SK-N-SH treated with all-trans-retinoic acid at 6 μM for 48 hours (cell line): ENCODE measurements at regions not wholly inside any gene's neighbourhood (a gene's known extent, or its start where the extent isn't known, plus 50 kb on each side); places are given as distances from the start of the nearest gene placed in this dataset.

Experiments
- ARNTL ChIP-seq: fragments of 450-650 bp; formaldehyde crosslinking; IDR thresholded peaks from 2 replicates; pipeline ENCODE4 v1.5.0; 2020; ENCODE audit warnings: low read depth, mild to moderate bottlenecking, moderate library complexity, borderline replicate concordance
- CREB5 ChIP-seq: fragments of 250-450 bp; sonication (Bioruptor Pico); IDR thresholded peaks from 2 replicates; pipeline ENCODE4 v1.5.1; 2020; ENCODE audit warnings: low read depth, mild to moderate bottlenecking, moderate library complexity
- CSDC2 ChIP-seq: fragments of 250-450 bp; sonication (Bioruptor Pico); IDR thresholded peaks from 2 replicates; pipeline ENCODE4 v1.5.0; 2020; ENCODE audit warnings: mild to moderate bottlenecking, moderate library complexity
- ESRRG ChIP-seq: fragments of 250-450 bp; sonication (Bioruptor Pico); IDR thresholded peaks from 2 replicates; pipeline ENCODE4 v1.6.1; 2021; ENCODE audit warnings: mild to moderate bottlenecking
- GLIS3 ChIP-seq: fragments of 250-450 bp; sonication (Bioruptor Pico); IDR thresholded peaks from 2 replicates; pipeline ENCODE4 v1.5.0; 2020; ENCODE audit warnings: mild to moderate bottlenecking, moderate library complexity
- ISL1 ChIP-seq: fragments of 250-450 bp; sonication (Bioruptor Pico); IDR thresholded peaks from 2 replicates; pipeline ENCODE4 v2.1.2; 2022; ENCODE audit warnings: mild to moderate bottlenecking, moderate library complexity
- OSR1 ChIP-seq: fragments of 250-450 bp; sonication (Bioruptor Pico); IDR thresholded peaks from 2 replicates; pipeline ENCODE4 v1.8.0; 2022; ENCODE audit warnings: moderate library complexity, mild to moderate bottlenecking, inconsistent platforms
- RARB ChIP-seq: fragments of 250-450 bp; sonication (Bioruptor Pico); IDR thresholded peaks from 2 replicates; pipeline ENCODE4 v1.8.0; 2021; ENCODE audit warnings: mild to moderate bottlenecking, moderate library complexity
- TCF4 ChIP-seq: fragments of 250-450 bp; sonication (Bioruptor Pico); IDR thresholded peaks from 2 replicates; pipeline ENCODE4 v1.8.0; 2021; ENCODE audit warnings: mild to moderate bottlenecking, moderate library complexity, borderline replicate concordance
- ZFP3 ChIP-seq: fragments of 250-450 bp; sonication (Bioruptor Pico); IDR thresholded peaks from 2 replicates; pipeline ENCODE4 v1.5.0; 2020; ENCODE audit warnings: mild to moderate bottlenecking, moderate library complexity
- ZFP30 ChIP-seq: fragments of 450-650 bp; formaldehyde crosslinking; IDR thresholded peaks from 2 replicates; pipeline ENCODE4 v1.5.0; 2022; ENCODE audit warnings: mild to moderate bottlenecking, moderate library complexity
- ZNF8 ChIP-seq: fragments of 450-650 bp; formaldehyde crosslinking; IDR thresholded peaks from 2 replicates; pipeline ENCODE4 v1.5.0; 2020; ENCODE audit warnings: mild to moderate bottlenecking, moderate library complexity
- TF ChIP-seq, protein P1 (sequence below): fragments of 250-450 bp; sonication (Bioruptor Pico); IDR thresholded peaks from 2 replicates; pipeline ENCODE4 v1.8.0; 2020; ENCODE audit warnings: mild to moderate bottlenecking, moderate library complexity, borderline replicate concordance

DNA sequence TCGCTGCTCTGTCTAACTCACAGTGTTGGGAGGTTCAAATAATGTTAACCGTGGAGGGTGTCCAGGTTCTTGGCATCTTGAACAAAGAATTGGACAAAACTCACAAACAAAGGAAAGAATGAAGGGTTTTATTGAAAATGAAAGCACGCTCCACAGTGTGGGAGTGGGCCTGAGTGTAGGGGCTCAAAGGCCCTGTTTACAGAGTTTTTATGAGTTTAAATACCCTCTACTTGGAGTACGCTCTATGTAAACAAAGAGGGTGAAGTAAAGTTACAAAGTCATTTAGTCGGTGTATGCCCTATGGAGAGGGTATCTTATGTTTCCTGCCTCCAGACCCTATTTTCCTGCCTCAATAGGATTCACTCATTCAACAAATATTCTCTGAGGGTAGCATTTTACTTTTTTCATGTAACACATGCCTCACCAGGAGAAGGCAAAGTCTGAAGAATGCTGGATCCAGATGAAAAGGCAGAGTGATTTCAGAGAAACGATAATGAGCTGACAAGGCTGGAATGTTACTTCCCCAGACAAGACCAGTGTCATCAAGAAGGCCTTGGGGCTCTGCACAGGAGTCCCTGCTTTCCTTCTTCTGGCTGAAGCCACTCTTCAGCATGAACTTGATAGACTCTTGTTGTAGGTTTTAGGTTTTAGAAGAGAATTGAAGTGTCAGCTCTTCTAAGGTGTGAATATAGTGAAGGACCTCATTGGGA is 163.6 kb downstream of the FAM43A start:
- TF ChIP-seq ZNF8 (CRISPR knock-in tag) = no peak
- TF ChIP-seq CSDC2 (CRISPR knock-in tag) = no peak
- TF ChIP-seq TCF4 (CRISPR knock-in tag) = no peak
- TF ChIP-seq, protein P1, sequence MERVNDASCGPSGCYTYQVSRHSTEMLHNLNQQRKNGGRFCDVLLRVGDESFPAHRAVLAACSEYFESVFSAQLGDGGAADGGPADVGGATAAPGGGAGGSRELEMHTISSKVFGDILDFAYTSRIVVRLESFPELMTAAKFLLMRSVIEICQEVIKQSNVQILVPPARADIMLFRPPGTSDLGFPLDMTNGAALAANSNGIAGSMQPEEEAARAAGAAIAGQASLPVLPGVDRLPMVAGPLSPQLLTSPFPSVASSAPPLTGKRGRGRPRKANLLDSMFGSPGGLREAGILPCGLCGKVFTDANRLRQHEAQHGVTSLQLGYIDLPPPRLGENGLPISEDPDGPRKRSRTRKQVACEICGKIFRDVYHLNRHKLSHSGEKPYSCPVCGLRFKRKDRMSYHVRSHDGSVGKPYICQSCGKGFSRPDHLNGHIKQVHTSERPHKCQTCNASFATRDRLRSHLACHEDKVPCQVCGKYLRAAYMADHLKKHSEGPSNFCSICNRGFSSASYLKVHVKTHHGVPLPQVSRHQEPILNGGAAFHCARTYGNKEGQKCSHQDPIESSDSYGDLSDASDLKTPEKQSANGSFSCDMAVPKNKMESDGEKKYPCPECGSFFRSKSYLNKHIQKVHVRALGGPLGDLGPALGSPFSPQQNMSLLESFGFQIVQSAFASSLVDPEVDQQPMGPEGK (CRISPR knock-in tag) = no peak
- no peak for TF ChIP-seq RARB (CRISPR knock-in tag)
- TF ChIP-seq GLIS3 (CRISPR knock-in tag) = no peak
- TF ChIP-seq ARNTL (CRISPR knock-in tag) = no peak
- no peak for TF ChIP-seq OSR1 (CRISPR knock-in tag)
- TF ChIP-seq CREB5 (CRISPR knock-in tag) = no peak
- TF ChIP-seq ESRRG (CRISPR knock-in tag) = no peak
- TF ChIP-seq ZFP30 (CRISPR knock-in tag) = no peak
- no peak for TF ChIP-seq ISL1 (CRISPR knock-in tag)
- no peak for TF ChIP-seq ZFP3
